HepG2 (cell line): ENCODE measurements at regions not wholly inside any gene's neighbourhood (a gene's known extent, or its start where the extent isn't known, plus 50 kb on each side); places are given as distances from the start of the nearest gene placed in this dataset.

ENCODE experiments used
- ATAC-seq: fragments of 200-7000 bp; cut with Tn5 transposase; 3 replicates; pipeline ENCODE4 v1.9.1; 2020; ENCODE audit warnings: mild to moderate bottlenecking, moderate library complexity
- BruUV-seq: library from RNA; stranded (reverse); fragments of 400-500 nt; replicated peaks from 2 replicates; lab custom pipeline; 2021; lab: Mats Ljungman, UMichigan
- CTCF ChIA-PET: fragments of 300-600 bp; formaldehyde crosslinking; extraction: SDS; loops from one replicate; lab custom pipeline; 2021; ENCODE audit warnings: low total read pairs, inconsistent platforms, low intra/inter-chr PET ratio; lab: Yijun Ruan, JAX
- POLR2A ChIA-PET: fragments of 350-600 bp; sonication (Branson Sonifier 250); formaldehyde crosslinking; loops from one replicate; lab custom pipeline; 2020; ENCODE audit warnings: antibody characterized with exemption, inconsistent platforms; lab: Yijun Ruan, JAX
- DNase-seq: peaks from one replicate; pipeline ENCODE4 v3.0.0-alpha.2; 2015; ENCODE audit warnings: low spot score
- FAIRE-seq: peaks from 3 replicates; lab custom pipeline; 2011; peaks lifted over from hg19 to GRCh38; lab: Jason Lieb, UNC
- H2AFZ ChIP-seq: one replicate; pipeline ENCODE4 v1.6.1; 2011; ENCODE audit warnings: low read length, inconsistent platforms
- H3K27ac ChIP-seq: fragments of 300-600 bp; 3 replicates; pipeline ENCODE4 v1.8.0; 2011; ENCODE audit warnings: mixed run types, mild to moderate bottlenecking, mixed read lengths, low read length, inconsistent platforms; ENCODE audit not compliant: insufficient read depth; ENCODE audit errors: extremely low read length
- H3K27me3 ChIP-seq, 2 experiments: fragments of 200-600 bp in 1 of 2; 2 replicates in 1 of 2; 3 replicates in 1 of 2; pipeline versions ENCODE4 v1.6.0 to v1.8.0; 2011; ENCODE audit warnings: low read length in 2 of 2, mild to moderate bottlenecking in 2 of 2, moderate library complexity in 2 of 2, inconsistent platforms in 1 of 2; ENCODE audit not compliant: insufficient read depth in 2 of 2, control insufficient read depth in 1 of 2
- H3K36me3 ChIP-seq, 2 experiments: fragments of 200-600 bp in 1 of 2; replicated peaks in 1 of 2; 2 replicates in 1 of 2; 3 replicates in 1 of 2; pipeline versions ENCODE4 v1.5.1 to v1.8.0; 2011; ENCODE audit warnings: low read length in 2 of 2, inconsistent platforms in 1 of 2; ENCODE audit not compliant: insufficient read depth in 2 of 2, control insufficient read depth in 1 of 2
- H3K4me1 ChIP-seq: 2 replicates; pipeline ENCODE4 v1.5.1; 2012; ENCODE audit warnings: low read length, inconsistent platforms; ENCODE audit not compliant: insufficient read depth
- H3K4me2 ChIP-seq: 2 replicates; pipeline ENCODE4 v1.6.0; 2011; ENCODE audit warnings: low read depth, low read length, inconsistent platforms
- H3K4me3 ChIP-seq, 3 experiments: fragments of 200-600 bp in 1 of 3; sonication (generic), shearing (Covaris generic) in 1 of 3; replicated peaks in 1 of 3; 2 replicates each; pipeline ENCODE4 v1.5.1; 2011 to 2016; ENCODE audit warnings: low read length in 3 of 3, inconsistent platforms in 2 of 3, low read depth in 2 of 3, mild to moderate bottlenecking in 2 of 3, control low read depth in 1 of 3, mixed read lengths in 1 of 3; ENCODE audit not compliant: insufficient read depth in 1 of 3
- H3K79me2 ChIP-seq: one replicate; pipeline ENCODE4 v1.6.1; 2011; ENCODE audit warnings: low read length, inconsistent platforms; ENCODE audit not compliant: insufficient read depth
- H3K9ac ChIP-seq: 2 replicates; pipeline ENCODE4 v1.6.0; 2011; ENCODE audit warnings: mild to moderate bottlenecking, low read depth, low read length, inconsistent platforms; ENCODE audit not compliant: insufficient read depth
- H3K9me3 ChIP-seq: 2 replicates; pipeline ENCODE4 v1.5.1; 2012; ENCODE audit warnings: mild to moderate bottlenecking, low read length
- H4K20me1 ChIP-seq: 2 replicates; pipeline ENCODE4 v1.6.0; 2011; ENCODE audit warnings: inconsistent platforms, mild to moderate bottlenecking, low read length, moderate library complexity; ENCODE audit not compliant: insufficient read depth
- IKZF4 ChIP-seq: sonication (generic); formaldehyde crosslinking; IDR thresholded peaks from 2 replicates; pipeline ENCODE4 v1.5.1; 2020; ENCODE audit warnings: borderline replicate concordance, mild to moderate bottlenecking, low read depth, missing genetic modification reagents; ENCODE audit errors: not compliant biosample characterization
- MIXL1 ChIP-seq: IDR thresholded peaks from 2 replicates; pipeline ENCODE4 v1.6.1; 2016
- YEATS2 ChIP-seq: sonication (generic); formaldehyde crosslinking; IDR thresholded peaks from 2 replicates; pipeline ENCODE4 v1.4.0; 2020; ENCODE audit warnings: missing genetic modification reagents, borderline replicate concordance
- ZBTB1 ChIP-seq: sonication (generic); formaldehyde crosslinking; IDR thresholded peaks from 2 replicates; pipeline ENCODE4 v1.4.0; 2020; ENCODE audit warnings: missing genetic modification reagents, borderline replicate concordance
- in situ Hi-C: cut with HindIII; loops from 2 replicates; pipeline ENCODE4 v1.10.0; 2017; ENCODE audit warnings: low pct_unique_long_range_greater_than_20kb; ENCODE audit not compliant: extremely low pct_ligation_motif_present
- intact Hi-C: fragments of 100-400 bp; cut with micrococcal nuclease; formaldehyde crosslinking; loops from one replicate; pipeline ENCODE4 v1.10.0; 2022; ENCODE audit not compliant: unreplicated experiment
- TF ChIP-seq, protein P1 (sequence below): IDR thresholded peaks from 2 replicates; pipeline ENCODE4 v1.6.1; 2016; ENCODE audit warnings: mild to moderate bottlenecking
- TF ChIP-seq, protein P2 (sequence below): sonication (generic); formaldehyde crosslinking; IDR thresholded peaks from 2 replicates; pipeline ENCODE4 v1.8.0; 2022; ENCODE audit warnings: low read depth, missing genetic modification reagents
- TF ChIP-seq, protein P3 (sequence below), 2 experiments: sonication (generic) in 1 of 2; formaldehyde crosslinking in 1 of 2; IDR thresholded peaks; 2 replicates each; pipeline versions ENCODE4 v1.6.1 to v1.9.0; 2014 to 2022; ENCODE audit warnings: antibody characterized with exemption in 1 of 2, borderline replicate concordance in 1 of 2, inconsistent platforms in 1 of 2, low read depth in 1 of 2, missing genetic modification reagents in 1 of 2

DNA sequence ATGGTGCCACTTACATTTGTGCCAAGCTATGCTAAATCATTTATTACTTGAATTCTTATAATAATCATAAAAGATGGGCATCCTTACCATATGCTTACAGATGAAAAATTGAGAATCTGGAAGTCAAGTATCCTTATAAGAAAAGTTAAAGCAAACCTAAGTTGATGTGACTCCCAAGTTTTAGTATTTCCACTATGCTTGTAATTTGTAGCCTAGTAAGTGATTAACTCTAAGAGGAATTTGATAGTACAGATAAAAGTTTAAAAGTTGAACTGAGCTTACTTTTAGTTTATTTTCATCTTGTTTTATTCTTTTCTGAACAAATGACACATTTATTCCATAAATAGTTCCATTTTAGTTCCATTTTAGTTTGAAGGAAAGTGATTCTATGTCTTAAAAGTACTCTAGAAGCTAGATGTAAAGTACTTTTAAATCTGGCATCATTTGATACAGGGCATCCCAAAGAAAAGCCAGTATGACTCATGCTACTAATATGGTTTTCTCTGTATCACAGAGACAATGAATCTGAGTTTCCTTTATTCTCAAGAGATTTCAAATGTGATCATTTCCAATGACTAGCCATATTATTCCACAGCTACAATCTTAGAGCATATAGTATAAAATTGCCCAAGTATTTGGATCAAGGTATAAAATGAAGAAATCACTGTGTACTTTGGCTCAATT, 596.0 kb downstream of the SLC16A7 start:
- POLR2A ChIA-PET, result no interaction called here
- intact Hi-C loops, result no loop called here
- no peaks in the 10 kb centered on the region for H4K20me1 ChIP-seq
- no peak for FAIRE-seq
- no peaks in the 10 kb centered on the region for H3K4me1 ChIP-seq
- H3K36me3 ChIP-seq, result no peaks in the 10 kb centered on the region
- no peaks in the 10 kb centered on the region for H3K9me3 ChIP-seq
- H3K9ac ChIP-seq, result no peak overlapping the region
- H3K27ac ChIP-seq, result no peak overlapping the region
- CTCF ChIA-PET, result no interaction called here
- ATAC-seq, result no peak
- TF ChIP-seq, protein P1, sequence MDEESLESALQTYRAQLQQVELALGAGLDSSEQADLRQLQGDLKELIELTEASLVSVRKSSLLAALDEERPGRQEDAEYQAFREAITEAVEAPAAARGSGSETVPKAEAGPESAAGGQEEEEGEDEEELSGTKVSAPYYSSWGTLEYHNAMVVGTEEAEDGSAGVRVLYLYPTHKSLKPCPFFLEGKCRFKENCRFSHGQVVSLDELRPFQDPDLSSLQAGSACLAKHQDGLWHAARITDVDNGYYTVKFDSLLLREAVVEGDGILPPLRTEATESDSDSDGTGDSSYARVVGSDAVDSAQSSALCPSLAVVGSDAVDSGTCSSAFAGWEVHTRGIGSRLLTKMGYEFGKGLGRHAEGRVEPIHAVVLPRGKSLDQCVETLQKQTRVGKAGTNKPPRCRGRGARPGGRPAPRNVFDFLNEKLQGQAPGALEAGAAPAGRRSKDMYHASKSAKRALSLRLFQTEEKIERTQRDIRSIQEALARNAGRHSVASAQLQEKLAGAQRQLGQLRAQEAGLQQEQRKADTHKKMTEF (CRISPR knock-in tag), result no peak
- TF ChIP-seq, protein P2, sequence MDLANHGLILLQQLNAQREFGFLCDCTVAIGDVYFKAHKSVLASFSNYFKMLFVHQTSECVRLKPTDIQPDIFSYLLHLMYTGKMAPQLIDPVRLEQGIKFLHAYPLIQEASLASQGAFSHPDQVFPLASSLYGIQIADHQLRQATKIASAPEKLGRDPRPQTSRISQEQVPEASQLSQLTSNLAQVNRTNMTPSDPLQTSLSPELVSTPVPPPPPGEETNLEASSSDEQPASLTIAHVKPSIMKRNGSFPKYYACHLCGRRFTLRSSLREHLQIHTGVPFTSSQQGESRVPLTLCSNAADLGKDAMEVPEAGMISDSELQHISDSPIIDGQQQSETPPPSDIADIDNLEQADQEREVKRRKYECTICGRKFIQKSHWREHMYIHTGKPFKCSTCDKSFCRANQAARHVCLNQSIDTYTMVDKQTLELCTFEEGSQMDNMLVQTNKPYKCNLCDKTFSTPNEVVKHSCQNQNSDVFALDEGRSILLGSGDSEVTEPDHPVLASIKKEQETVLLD (CRISPR knock-in tag), result no peak
- no peak for TF ChIP-seq IKZF4
- TF ChIP-seq ZBTB1 (CRISPR knock-in tag), result no peak
- TF ChIP-seq MIXL1, result no peak
- TF ChIP-seq YEATS2, result no peak
- TF ChIP-seq, protein P3, sequence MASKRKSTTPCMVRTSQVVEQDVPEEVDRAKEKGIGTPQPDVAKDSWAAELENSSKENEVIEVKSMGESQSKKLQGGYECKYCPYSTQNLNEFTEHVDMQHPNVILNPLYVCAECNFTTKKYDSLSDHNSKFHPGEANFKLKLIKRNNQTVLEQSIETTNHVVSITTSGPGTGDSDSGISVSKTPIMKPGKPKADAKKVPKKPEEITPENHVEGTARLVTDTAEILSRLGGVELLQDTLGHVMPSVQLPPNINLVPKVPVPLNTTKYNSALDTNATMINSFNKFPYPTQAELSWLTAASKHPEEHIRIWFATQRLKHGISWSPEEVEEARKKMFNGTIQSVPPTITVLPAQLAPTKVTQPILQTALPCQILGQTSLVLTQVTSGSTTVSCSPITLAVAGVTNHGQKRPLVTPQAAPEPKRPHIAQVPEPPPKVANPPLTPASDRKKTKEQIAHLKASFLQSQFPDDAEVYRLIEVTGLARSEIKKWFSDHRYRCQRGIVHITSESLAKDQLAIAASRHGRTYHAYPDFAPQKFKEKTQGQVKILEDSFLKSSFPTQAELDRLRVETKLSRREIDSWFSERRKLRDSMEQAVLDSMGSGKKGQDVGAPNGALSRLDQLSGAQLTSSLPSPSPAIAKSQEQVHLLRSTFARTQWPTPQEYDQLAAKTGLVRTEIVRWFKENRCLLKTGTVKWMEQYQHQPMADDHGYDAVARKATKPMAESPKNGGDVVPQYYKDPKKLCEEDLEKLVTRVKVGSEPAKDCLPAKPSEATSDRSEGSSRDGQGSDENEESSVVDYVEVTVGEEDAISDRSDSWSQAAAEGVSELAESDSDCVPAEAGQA (IDR thresholded peaks at IDR 0.05; ENCODE audit: low read depth), result no peak
- TF ChIP-seq, protein P3 (CRISPR knock-in tag; IDR thresholded peaks at IDR 0.05; ENCODE audit: borderline replicate concordance), result no peak
- TF ChIP-seq, all 625 proteins: peak for 0
- Histone ChIP-seq H3K27me3 (no peaks in the 10 kb centered on the region; a peak in 1 of 5 replicates), H3K79me2 (no peaks in the 10 kb centered on the region), H3K4me3 (no peak overlapping the region), H3K4me2 (no peak overlapping the region), H2AFZ (no peak overlapping the region)
- DNase-seq, result no peak
- in situ Hi-C loops, result no loop called here
- BruUV-seq, result no TSS peak
